Lung (tissue), 11 donors: ENCODE measurements at regions not wholly inside any gene's neighbourhood (a gene's known extent, or its start where the extent isn't known, plus 50 kb on each side); places are given as distances from the start of the nearest gene placed in this dataset.
"Not testable (repeated sequence)": the region's sequence is repeated elsewhere in the genome, so short reads cannot be mapped to it uniquely, and the experiment has no call there.

Source experiments
- ATAC-seq: fragments of 200-7000 bp; cut with Tn5 transposase; one replicate; pipeline ENCODE4 v1.9.1; 2020; ENCODE audit warnings: moderate number of reproducible peaks; ENCODE audit not compliant: insufficient read depth, low FRiP score
- DNase-seq, 3 donors: peaks; one replicate each; pipeline ENCODE4 v3.0.0-alpha.2; 2013 to 2017
- H3K27ac ChIP-seq, 2 donors: one replicate each; pipeline ENCODE4 v1.5.1; 2013; ENCODE audit warnings: mild to moderate bottlenecking in 2 of 2, moderate library complexity in 2 of 2, control low read depth in 1 of 2, inconsistent platforms in 1 of 2, low read depth in 1 of 2, low read length in 1 of 2
- H3K27me3 ChIP-seq, 3 donors: one replicate each; pipeline ENCODE4 v1.5.1; 2013; ENCODE audit warnings: low read length in 2 of 3; ENCODE audit not compliant: control insufficient read depth in 3 of 3, insufficient read depth in 3 of 3
- H3K36me3 ChIP-seq, 4 donors: one replicate each; pipeline ENCODE4 v1.5.1; 2013; ENCODE audit warnings: low read length in 4 of 4, mild to moderate bottlenecking in 1 of 4, moderate library complexity in 1 of 4; ENCODE audit not compliant: control insufficient read depth in 4 of 4, insufficient read depth in 4 of 4
- H3K4me1 ChIP-seq, 5 donors: one replicate each; pipeline ENCODE4 v1.5.1; 2013; ENCODE audit warnings: low read length in 5 of 5, mild to moderate bottlenecking in 2 of 5, moderate library complexity in 1 of 5; ENCODE audit not compliant: control insufficient read depth in 5 of 5, insufficient read depth in 5 of 5
- H3K4me3 ChIP-seq: one replicate; pipeline ENCODE4 v1.5.1; 2013; ENCODE audit warnings: mild to moderate bottlenecking, control low read depth, moderate library complexity
- H3K9ac ChIP-seq, 2 donors: one replicate each; pipeline ENCODE4 v1.5.1; 2013; ENCODE audit warnings: low read length in 2 of 2, control low read depth in 1 of 2; ENCODE audit not compliant: insufficient read depth in 1 of 2
- H3K9me3 ChIP-seq, 4 donors: one replicate each; pipeline ENCODE4 v1.5.1; 2013; ENCODE audit warnings: low read length in 3 of 4, mild to moderate bottlenecking in 1 of 4, moderate library complexity in 1 of 4; ENCODE audit not compliant: control insufficient read depth in 4 of 4, insufficient read depth in 3 of 4
- CTCF ChIP-seq: IDR thresholded peaks from 2 replicates; pipeline ENCODE4 v1.5.1; 2012; ENCODE audit warnings: mild to moderate bottlenecking; ENCODE audit errors: control extremely low read depth, extremely low read depth
- WGBS, 2 donors: extraction: QIAGEN DNeasy Blood & Tissue Kit; methylation state at CpG; one replicate each; pipeline ENCODE4 v1.1.7; 2013; 5-methylcytosine and 5-hydroxymethylcytosine counted together
- donor health status: control.
- donor health status: control.
- donor health status: Bipolar disorder and iron deficiency.
- donor health status: healthy.
- donor health status: DM: yes; HTN: yes; CAD: no.

DNA sequence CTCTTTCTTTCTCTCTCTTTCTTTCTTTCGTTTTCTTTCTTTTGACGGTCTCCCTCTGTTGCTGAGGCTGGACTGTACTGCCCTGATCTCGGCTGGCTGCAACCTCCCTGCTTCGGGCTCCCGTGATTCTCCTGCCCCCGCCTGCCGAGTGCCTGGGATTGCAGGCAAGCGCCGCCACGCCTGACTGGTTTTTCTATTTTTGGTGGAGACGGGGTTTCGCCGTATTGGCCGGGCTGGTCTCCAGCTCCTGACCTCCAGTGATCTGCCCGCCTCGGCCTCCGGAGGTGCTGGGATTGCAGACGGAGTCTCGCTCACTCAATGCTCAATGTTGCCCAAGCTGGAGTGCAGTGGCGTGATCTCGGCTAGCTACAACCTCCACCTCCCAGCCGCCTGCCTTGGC, 75.2 kb upstream of the MNS1 start:
- 96% methylated on average over 22 of the region's 22 CpGs for WGBS, 2 donors
- not testable (repeated sequence) for H3K27ac ChIP-seq, H3K27me3 ChIP-seq, H3K9ac ChIP-seq, H3K36me3 ChIP-seq, H3K4me3 ChIP-seq, H3K4me1 ChIP-seq, DNase-seq, H3K9me3 ChIP-seq, ATAC-seq

GRCh38 chr15:56538901-56539545, 74.1 kb upstream of the MNS1 start:
- no peak for TF ChIP-seq CTCF
- H3K27ac ChIP-seq, result no peak overlapping the region
- no peaks in the 10 kb centered on the region for H3K9me3 ChIP-seq
- DNase-seq (no peak), ATAC-seq (no peak)
- WGBS, 2 donors, result 85 to 89% methylated on average over 7 of the region's 7 CpGs
- H3K4me1 ChIP-seq, result no peaks in the 10 kb centered on the region
- H3K9ac ChIP-seq, result no peak overlapping the region
- no peaks in the 10 kb centered on the region for H3K36me3 ChIP-seq
- H3K4me3 ChIP-seq, result no peak overlapping the region
- no peaks in the 10 kb centered on the region for H3K27me3 ChIP-seq

GRCh38 chr15:56537881-56538280, 72.9 kb upstream of the MNS1 start:
- DNase-seq, result no peak

DNA sequence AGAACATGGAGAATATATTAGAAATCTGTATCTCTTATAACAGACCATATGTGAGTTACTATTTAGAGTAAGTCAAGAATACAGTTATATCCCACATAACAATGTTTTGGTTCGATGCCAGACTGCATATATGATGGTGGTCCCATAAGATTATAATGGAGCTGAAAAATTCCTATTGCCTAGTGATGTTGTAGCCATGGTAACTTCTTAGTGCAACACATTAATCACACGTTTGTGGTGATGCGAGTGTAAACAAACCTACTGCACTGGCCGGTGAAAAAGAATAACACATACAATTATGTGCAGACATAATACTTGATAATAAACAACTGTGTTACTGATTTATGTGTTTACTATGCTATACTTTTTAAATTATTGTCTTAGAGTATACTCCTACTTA, 69.8 kb upstream of the MNS1 start:
- no peaks in the 10 kb centered on the region for H3K9me3 ChIP-seq
- no peak overlapping the region for H3K27ac ChIP-seq
- no peaks in the 10 kb centered on the region for H3K27me3 ChIP-seq
- no peak overlapping the region for H3K4me3 ChIP-seq
- ATAC-seq, result no peak
- WGBS, 2 donors, result 84 to 87% methylated on average over 4 of the region's 4 CpGs
- no peak for DNase-seq
- H3K9ac ChIP-seq, result no peak overlapping the region
- H3K4me1 ChIP-seq, result peaks cover 0 to 3% (median 0%) of the 10 kb centered on the region in 5 donors
- TF ChIP-seq CTCF, result no peak
- no peaks in the 10 kb centered on the region for H3K36me3 ChIP-seq

More at GRCh38 chr15:56537881-56538280, 72.9 kb upstream of the MNS1 start:
- no peak for TF ChIP-seq CTCF
- Histone ChIP-seq H3K36me3 (no peaks in the 10 kb centered on the region), H3K27ac (no peak overlapping the region), H3K9me3 (no peaks in the 10 kb centered on the region), H3K27me3 (no peaks in the 10 kb centered on the region), H3K4me1 (no peaks in the 10 kb centered on the region), H3K9ac (no peak overlapping the region), H3K4me3 (no peak overlapping the region)
- no peak for ATAC-seq
- 42 to 60% methylated on average over 4 of the region's 4 CpGs for WGBS, 2 donors
